ENCODE measurements at regions not wholly inside any gene's neighbourhood (a gene's known extent, or its start where the extent isn't known, plus 50 kb on each side); places are given as distances from the start of the nearest gene placed in this dataset.
A peak's percentile ranks its signal among the peaks of the same experiment; 100 is the strongest.

DNA sequence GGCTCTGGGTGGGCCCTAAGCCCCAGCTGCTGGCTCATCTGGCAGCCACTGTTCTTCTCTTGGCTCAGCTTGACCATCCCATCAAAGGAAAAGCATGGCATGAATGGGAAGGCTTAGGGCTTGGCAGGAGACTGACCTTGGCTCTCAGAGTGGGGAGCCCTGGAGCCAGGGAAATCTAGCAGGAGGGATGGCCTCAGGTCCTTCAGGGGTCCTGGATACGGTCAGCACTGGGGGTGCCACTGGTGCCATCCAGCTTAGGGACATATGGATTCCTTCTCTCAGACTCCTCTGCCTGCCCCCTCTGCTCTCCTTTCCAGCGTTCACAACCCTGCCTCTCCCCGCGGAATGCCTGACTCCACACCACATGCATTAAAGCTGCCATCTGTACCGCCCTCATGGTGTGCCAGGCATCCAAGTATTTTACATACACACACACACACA, 165.5 kb upstream of the HAAO start:
- peaks cover 27 to 63% of the 10 kb centered on the region in 2 donors for H3K4me1 ChIP-seq
- intact Hi-C loops (cut with DNase I): no loop called here

DNA sequence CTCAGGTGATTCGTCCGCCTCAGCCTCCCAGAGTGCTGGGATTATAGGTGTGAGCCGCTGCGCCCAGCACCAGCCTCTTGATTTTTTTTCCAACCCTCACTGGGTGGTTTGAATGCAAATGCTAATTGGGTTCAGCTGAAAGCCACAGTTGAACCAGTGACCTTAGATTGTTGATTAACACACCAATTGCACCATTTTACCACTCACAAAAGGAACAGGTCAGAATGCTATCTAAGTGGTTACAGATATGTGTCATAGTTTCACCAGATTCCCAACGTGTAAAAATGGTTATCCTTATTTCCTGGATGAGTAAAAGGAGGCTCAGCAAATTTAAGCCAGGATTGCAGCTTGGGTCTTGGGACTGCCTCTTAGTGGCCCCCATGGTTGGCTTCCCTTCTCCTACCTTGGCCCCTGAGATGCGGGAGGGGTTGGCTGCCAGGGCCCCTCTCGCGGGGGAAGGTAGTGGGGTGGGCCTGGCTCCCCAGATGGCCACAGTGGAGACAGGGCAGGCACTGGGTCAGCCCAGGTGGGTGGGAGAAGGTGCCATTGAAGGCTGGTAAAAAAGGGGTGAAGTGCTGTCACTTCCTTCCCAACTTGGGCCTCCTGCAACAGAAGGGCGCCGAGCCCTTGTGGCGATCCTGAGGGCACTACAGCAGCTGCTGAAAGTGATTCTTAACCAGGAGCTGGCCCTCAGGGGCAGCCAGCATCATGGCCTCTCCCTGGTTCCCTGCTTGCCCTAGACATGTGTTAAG, 164.9 kb upstream of the HAAO start:
- H3K27ac ChIP-seq: peak overlapping the region; percentile 88 to 90
- DNase-seq (ENCODE audit: low spot score in 2 of 2): no peak
- no peaks in the 10 kb centered on the region for H3K36me3 ChIP-seq
- intact Hi-C loops (cut with DNase I): no loop called here
- H3K9me3 ChIP-seq: no peaks in the 10 kb centered on the region
- H3K4me1 ChIP-seq: peaks cover 22 to 57% of the 10 kb centered on the region in 2 donors
- H3K27me3 ChIP-seq: no peaks in the 10 kb centered on the region
- H3K4me3 ChIP-seq: no peak overlapping the region
- TF ChIP-seq, protein P1, sequence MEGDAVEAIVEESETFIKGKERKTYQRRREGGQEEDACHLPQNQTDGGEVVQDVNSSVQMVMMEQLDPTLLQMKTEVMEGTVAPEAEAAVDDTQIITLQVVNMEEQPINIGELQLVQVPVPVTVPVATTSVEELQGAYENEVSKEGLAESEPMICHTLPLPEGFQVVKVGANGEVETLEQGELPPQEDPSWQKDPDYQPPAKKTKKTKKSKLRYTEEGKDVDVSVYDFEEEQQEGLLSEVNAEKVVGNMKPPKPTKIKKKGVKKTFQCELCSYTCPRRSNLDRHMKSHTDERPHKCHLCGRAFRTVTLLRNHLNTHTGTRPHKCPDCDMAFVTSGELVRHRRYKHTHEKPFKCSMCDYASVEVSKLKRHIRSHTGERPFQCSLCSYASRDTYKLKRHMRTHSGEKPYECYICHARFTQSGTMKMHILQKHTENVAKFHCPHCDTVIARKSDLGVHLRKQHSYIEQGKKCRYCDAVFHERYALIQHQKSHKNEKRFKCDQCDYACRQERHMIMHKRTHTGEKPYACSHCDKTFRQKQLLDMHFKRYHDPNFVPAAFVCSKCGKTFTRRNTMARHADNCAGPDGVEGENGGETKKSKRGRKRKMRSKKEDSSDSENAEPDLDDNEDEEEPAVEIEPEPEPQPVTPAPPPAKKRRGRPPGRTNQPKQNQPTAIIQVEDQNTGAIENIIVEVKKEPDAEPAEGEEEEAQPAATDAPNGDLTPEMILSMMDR (IDR thresholded peaks at IDR 0.05): no peak

More for the DNA sequence above, 165.5 kb upstream of the HAAO start:
- Histone ChIP-seq H3K27me3 (no peaks in the 10 kb centered on the region), H3K4me3 (no peak overlapping the region), H3K27ac (peak overlapping the region; percentile 88 to 90), H3K36me3 (no peaks in the 10 kb centered on the region), H3K9me3 (no peaks in the 10 kb centered on the region)
- TF ChIP-seq, protein P1 (IDR thresholded peaks at IDR 0.05): no peak
- no peak for DNase-seq (ENCODE audit: low spot score in 2 of 2)

DNA sequence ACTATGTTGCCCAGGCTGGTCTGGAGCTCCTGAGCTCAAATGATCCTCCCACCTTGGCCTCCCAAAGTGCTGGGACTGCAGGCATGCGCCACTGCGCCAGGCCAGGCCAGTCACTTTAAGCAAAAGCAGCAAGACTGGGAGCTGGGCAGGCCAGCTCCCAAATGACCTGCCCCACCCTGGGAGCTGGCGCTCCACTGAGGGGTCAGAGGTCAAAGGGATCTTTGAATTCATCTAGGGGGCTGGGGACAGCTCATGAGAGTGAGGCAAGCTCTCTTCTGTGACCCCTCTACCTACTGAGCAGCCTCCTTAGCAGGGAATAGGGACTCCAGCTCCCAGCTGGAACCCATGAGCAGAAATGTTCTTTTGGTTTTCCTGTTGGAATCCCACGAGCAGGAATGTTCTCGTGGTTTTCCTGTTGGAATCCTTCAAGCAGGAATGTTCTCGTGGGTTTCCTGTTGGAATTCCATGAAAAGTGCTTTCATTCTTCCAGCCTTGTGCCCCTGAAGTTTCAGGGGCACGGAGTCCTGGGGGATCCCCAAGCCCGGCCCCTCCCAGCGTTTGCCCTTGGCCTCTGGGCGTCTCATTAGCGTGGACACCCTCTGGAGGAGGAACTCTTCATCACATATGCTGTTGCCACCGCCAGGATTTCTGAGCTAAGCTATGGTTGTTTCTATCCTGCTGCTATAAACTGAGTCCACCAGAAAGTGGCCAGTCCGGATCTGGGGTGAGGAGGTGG, 162.0 kb upstream of the HAAO start:
- DNase-seq (ENCODE audit: low spot score in 2 of 2): no peak
- Histone ChIP-seq H3K27ac (peak overlapping the region; percentile 37 to 63), H3K27me3 (no peaks in the 10 kb centered on the region), H3K4me3 (no peak overlapping the region), H3K36me3 (no peaks in the 10 kb centered on the region), H3K4me1 (peaks cover 7 to 29% of the 10 kb centered on the region in 2 donors), H3K9me3 (no peaks in the 10 kb centered on the region)
- intact Hi-C loops (cut with DNase I): no loop called here
- TF ChIP-seq, protein P1 (IDR thresholded peaks at IDR 0.05): no peak

DNA sequence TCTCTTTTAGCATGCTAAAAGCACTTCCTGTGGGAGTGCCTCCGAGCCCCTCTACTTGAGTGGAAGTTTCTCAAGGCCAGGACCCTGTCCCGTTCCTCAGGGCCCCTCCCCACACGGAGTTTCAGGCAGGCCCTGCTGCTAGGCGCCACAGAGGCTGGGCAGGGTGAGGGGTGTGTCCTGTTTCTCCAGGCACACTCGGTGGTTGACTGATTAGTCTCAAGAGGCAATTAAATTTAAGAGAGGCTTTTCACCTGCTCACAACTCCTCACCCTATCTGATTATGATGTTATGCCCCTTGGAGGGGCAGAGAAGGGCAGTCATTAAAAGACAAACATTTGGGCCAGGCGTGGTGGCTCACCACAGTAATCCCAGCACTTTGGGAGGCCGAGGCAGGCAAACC, 160.8 kb upstream of the HAAO start:
- Histone ChIP-seq H3K36me3 (no peaks in the 10 kb centered on the region), H3K27ac (peak overlapping the region in 1 of 2 donors; percentile 64), H3K4me3 (no peak overlapping the region), H3K27me3 (no peaks in the 10 kb centered on the region), H3K9me3 (no peaks in the 10 kb centered on the region), H3K4me1 (peaks cover 0 to 17% of the 10 kb centered on the region in 2 donors)
- TF ChIP-seq, protein P1 (IDR thresholded peaks at IDR 0.05): no peak
- intact Hi-C loops (cut with DNase I): no loop called here
- no peak for DNase-seq (ENCODE audit: low spot score in 2 of 2)

DNA sequence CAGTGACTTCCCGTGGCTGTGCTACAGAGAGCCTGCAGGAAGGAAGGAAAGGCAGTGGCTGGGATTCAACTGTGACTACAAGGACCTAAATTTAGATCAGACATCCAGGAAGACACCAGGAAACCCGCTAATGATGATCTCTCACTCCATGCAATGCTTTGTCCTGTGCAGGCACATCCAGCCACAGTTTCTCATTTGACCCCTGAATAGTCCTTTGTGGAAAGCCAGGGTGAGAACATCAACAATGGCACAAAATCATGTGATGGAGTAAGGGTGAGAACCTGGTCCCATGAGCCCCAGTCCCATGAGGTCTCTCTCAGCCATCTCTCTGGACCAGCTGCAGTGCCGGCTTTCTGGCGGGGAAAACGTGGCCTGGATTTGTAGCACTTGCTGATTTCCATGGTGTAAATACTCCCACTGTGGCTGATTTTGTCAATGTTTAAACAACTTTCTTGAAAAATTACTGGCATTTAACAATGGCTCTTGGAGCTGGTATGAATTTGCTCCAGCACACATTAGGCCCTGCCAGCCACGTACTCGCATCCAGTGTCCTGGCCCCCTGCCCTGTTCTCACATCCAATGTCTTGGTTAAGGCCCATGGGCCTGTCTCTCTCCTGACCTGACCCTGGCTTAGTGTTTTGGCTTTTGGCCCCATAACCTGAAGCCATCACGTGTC, 159.0 kb upstream of the HAAO start:
- Histone ChIP-seq H3K4me1 (peaks cover 0 to 11% of the 10 kb centered on the region in 2 donors), H3K27me3 (no peaks in the 10 kb centered on the region), H3K27ac (peak overlapping the region; percentile 60 to 64), H3K36me3 (no peaks in the 10 kb centered on the region), H3K4me3 (no peak overlapping the region), H3K9me3 (no peaks in the 10 kb centered on the region)
- no peak for DNase-seq (ENCODE audit: low spot score in 2 of 2)
- intact Hi-C loops (cut with DNase I): no loop called here
- TF ChIP-seq, protein P1 (IDR thresholded peaks at IDR 0.05): no peak

All from ascending aorta (tissue), 2 donors.